ENCODE measurements at regions not wholly inside any gene's neighbourhood (a gene's known extent, or its start where the extent isn't known, plus 50 kb on each side); places are given as distances from the start of the nearest gene placed in this dataset.

- DNase-seq (ENCODE audit: extremely low read depth, low read depth), result no peak
Measured at GRCh38 chr11:119523539-119524157, 100.7 kb upstream of the THY1 start.

- no peak for DNase-seq (ENCODE audit: extremely low read depth, low read depth)
Measured at GRCh38 chr11:119522609-119523008, 99.6 kb upstream of the THY1 start.

GRCh38 chr11:119521551-119521950 is 98.6 kb upstream of the THY1 start:
- no peak for DNase-seq (ENCODE audit: extremely low read depth, low read depth)

GRCh38 chr11:119520966-119521365 is 98.0 kb upstream of the THY1 start:
- no peak for DNase-seq (ENCODE audit: extremely low read depth, low read depth)

- no peak for DNase-seq (ENCODE audit: extremely low read depth, low read depth)
Measured at GRCh38 chr11:119520400-119520799, 97.4 kb upstream of the THY1 start.

- DNase-seq (ENCODE audit: extremely low read depth, low read depth), result no peak
Measured at GRCh38 chr11:119519796-119520195, 96.8 kb upstream of the THY1 start.

GRCh38 chr11:119518746-119519730 is 96.1 kb upstream of the THY1 start:
- DNase-seq (ENCODE audit: extremely low read depth, low read depth), result peak; percentile 6

- DNase-seq (ENCODE audit: extremely low read depth, low read depth), result no peak
Measured at GRCh38 chr11:119515771-119516400, 92.9 kb upstream of the THY1 start.

GRCh38 chr11:119513806-119514170 is 90.8 kb upstream of the THY1 start:
- DNase-seq (ENCODE audit: extremely low read depth, low read depth), result no peak

- no peak for DNase-seq (ENCODE audit: extremely low read depth, low read depth)
Measured at GRCh38 chr11:119513131-119513805, 90.3 kb upstream of the THY1 start.

GRCh38 chr11:119512369-119512768 is 89.4 kb upstream of the THY1 start:
- DNase-seq (ENCODE audit: extremely low read depth, low read depth), result no peak

- no peak for DNase-seq (ENCODE audit: extremely low read depth, low read depth)
Measured at GRCh38 chr11:119511614-119512306, 88.8 kb upstream of the THY1 start.

GRCh38 chr11:119509969-119510401 is 87.0 kb upstream of the THY1 start:
- no peak for DNase-seq (ENCODE audit: extremely low read depth, low read depth)

GRCh38 chr11:119509282-119509841 is 86.4 kb upstream of the THY1 start:
- no peak for DNase-seq (ENCODE audit: extremely low read depth, low read depth)

- DNase-seq (ENCODE audit: extremely low read depth, low read depth), result no peak
Measured at GRCh38 chr11:119506436-119506835, 83.5 kb upstream of the THY1 start.

GRCh38 chr11:119505861-119506260 is 82.9 kb upstream of the THY1 start:
- DNase-seq (ENCODE audit: extremely low read depth, low read depth), result no peak

GRCh38 chr11:119505071-119505470 is 82.1 kb upstream of the THY1 start:
- no peak for DNase-seq (ENCODE audit: extremely low read depth, low read depth)

- DNase-seq (ENCODE audit: extremely low read depth, low read depth), result no peak
Measured at GRCh38 chr11:119504371-119504770, 81.4 kb upstream of the THY1 start.

- DNase-seq (ENCODE audit: extremely low read depth, low read depth), result no peak
Measured at GRCh38 chr11:119501777-119502405, 78.9 kb upstream of the THY1 start.

GRCh38 chr11:119497717-119498116 is 74.7 kb upstream of the THY1 start:
- no peak for DNase-seq (ENCODE audit: extremely low read depth, low read depth)
